ENCODE measurements at regions not wholly inside any gene's neighbourhood (a gene's known extent, or its start where the extent isn't known, plus 50 kb on each side); places are given as distances from the start of the nearest gene placed in this dataset.

DNA sequence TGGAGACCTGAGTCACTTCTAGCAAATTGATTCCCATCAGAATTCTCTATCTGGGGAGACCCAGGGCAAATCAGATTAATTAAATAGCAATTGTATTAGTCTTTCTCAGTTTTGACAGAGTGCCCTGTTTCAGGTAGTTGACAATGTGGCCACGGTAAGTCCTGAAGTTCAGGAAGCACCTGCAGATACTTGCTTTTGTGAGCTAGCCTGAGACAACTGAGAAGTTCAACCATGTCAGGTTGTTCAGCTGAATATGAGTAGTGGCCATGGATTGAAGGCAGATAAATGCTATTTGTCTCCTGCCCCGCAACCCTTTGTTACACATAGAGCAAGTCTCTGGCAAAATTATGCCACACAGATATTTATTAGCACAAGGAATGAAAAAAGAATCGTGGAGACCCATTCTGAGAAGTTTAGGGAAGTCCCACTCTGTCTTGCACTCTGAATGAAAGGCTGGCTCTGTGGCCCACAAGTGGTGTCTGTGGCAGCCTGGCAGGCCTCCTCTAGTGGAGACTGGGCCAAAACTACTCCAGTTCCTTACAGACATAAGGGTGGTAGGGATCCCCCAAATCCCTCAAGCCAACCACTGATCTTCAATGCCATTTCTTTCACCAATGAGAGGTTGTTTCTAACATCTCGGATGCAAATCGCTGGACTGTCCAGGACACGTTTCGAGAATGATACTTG is 61.3 kb downstream of the POU3F3 start:
- ChIA-PET POLR2A (no interaction called here), CTCF (no interaction called here)
- BruUV-seq (replicated peaks), result no TSS peak
- DNase-seq (ENCODE audit: low read depth, low spot score), result no peak
- Histone ChIP-seq H3K4me1 (ENCODE audit: control insufficient read depth, insufficient read depth, low read length) (no peaks in the 10 kb centered on the region), H3K27me3 (ENCODE audit: control insufficient read depth, insufficient read depth, low read length) (peaks cover 2% of the 10 kb centered on the region; the same call in 1 of the 2 replicates), H3K27ac (ENCODE audit: low read length) (no peak overlapping the region), H3K4me3 (ENCODE audit: low read depth in 2 of 2, low read length in 2 of 2) (no peak overlapping the region), H3K9me3 (ENCODE audit: control insufficient read depth, insufficient read depth, low read depth, low read length) (no peaks in the 10 kb centered on the region), H3K36me3 (ENCODE audit: control insufficient read depth, insufficient read depth, low read length) (no peaks in the 10 kb centered on the region)
- ATAC-seq, result no peak
- TF ChIP-seq SIN3A (IDR thresholded peaks at IDR 0.05; ENCODE audit: borderline replicate concordance, insufficient read depth, low read depth, low read length), result no peak
- TF ChIP-seq, protein P1, sequence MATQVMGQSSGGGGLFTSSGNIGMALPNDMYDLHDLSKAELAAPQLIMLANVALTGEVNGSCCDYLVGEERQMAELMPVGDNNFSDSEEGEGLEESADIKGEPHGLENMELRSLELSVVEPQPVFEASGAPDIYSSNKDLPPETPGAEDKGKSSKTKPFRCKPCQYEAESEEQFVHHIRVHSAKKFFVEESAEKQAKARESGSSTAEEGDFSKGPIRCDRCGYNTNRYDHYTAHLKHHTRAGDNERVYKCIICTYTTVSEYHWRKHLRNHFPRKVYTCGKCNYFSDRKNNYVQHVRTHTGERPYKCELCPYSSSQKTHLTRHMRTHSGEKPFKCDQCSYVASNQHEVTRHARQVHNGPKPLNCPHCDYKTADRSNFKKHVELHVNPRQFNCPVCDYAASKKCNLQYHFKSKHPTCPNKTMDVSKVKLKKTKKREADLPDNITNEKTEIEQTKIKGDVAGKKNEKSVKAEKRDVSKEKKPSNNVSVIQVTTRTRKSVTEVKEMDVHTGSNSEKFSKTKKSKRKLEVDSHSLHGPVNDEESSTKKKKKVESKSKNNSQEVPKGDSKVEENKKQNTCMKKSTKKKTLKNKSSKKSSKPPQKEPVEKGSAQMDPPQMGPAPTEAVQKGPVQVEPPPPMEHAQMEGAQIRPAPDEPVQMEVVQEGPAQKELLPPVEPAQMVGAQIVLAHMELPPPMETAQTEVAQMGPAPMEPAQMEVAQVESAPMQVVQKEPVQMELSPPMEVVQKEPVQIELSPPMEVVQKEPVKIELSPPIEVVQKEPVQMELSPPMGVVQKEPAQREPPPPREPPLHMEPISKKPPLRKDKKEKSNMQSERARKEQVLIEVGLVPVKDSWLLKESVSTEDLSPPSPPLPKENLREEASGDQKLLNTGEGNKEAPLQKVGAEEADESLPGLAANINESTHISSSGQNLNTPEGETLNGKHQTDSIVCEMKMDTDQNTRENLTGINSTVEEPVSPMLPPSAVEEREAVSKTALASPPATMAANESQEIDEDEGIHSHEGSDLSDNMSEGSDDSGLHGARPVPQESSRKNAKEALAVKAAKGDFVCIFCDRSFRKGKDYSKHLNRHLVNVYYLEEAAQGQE (IDR thresholded peaks at IDR 0.05; ENCODE audit: insufficient read depth in 1 of 2, low read depth in 2 of 2, low read length in 1 of 2), result no peak
- TF ChIP-seq POLR2AphosphoS5 (IDR thresholded peaks at IDR 0.05; ENCODE audit: low read depth, low read length), result no peak
- TF ChIP-seq, protein P2, sequence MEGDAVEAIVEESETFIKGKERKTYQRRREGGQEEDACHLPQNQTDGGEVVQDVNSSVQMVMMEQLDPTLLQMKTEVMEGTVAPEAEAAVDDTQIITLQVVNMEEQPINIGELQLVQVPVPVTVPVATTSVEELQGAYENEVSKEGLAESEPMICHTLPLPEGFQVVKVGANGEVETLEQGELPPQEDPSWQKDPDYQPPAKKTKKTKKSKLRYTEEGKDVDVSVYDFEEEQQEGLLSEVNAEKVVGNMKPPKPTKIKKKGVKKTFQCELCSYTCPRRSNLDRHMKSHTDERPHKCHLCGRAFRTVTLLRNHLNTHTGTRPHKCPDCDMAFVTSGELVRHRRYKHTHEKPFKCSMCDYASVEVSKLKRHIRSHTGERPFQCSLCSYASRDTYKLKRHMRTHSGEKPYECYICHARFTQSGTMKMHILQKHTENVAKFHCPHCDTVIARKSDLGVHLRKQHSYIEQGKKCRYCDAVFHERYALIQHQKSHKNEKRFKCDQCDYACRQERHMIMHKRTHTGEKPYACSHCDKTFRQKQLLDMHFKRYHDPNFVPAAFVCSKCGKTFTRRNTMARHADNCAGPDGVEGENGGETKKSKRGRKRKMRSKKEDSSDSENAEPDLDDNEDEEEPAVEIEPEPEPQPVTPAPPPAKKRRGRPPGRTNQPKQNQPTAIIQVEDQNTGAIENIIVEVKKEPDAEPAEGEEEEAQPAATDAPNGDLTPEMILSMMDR (IDR thresholded peaks at IDR 0.05), result no peak
- no peak for TF ChIP-seq TCF7L2 (IDR thresholded peaks at IDR 0.05; ENCODE audit: low read depth, low read length)
- intact Hi-C loops (cut with micrococcal nuclease; ENCODE audit: unreplicated experiment), result no loop called here
- in situ Hi-C loops (cut with HindIII; ENCODE audit: low pct_unique_long_range_greater_than_20kb, low sequenced_read_pairs), result no loop called here

DNA sequence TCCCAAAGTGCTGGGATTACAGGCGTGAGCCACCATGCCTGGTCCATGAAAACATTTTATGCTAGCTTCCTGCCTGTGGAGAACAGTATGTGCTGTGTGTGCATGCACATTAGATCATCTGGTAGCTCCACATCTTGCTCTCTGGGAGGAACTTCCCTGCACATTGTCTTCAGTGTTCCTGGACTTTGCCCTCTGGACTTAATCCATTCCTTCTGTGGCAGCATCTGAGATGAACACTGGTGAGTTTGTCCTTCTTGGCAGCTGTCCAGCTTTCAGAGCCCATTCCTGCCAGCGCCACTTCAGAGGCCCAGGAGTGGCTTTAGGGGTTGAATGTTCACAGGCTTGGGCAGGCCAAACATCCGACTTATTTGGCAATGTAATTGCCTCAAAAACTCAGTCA is 65.2 kb downstream of the POU3F3 start:
- POLR2A ChIA-PET, result no interaction called here
- no peak overlapping the region for H3K4me3 ChIP-seq (ENCODE audit: low read depth in 2 of 2, low read length in 2 of 2)
- in situ Hi-C loops (cut with HindIII; ENCODE audit: low pct_unique_long_range_greater_than_20kb, low sequenced_read_pairs) (no loop called here), intact Hi-C loops (cut with micrococcal nuclease; ENCODE audit: unreplicated experiment) (no loop called here)
- no peaks in the 10 kb centered on the region for H3K9me3 ChIP-seq (ENCODE audit: control insufficient read depth, insufficient read depth, low read depth, low read length)
- no peaks in the 10 kb centered on the region for H3K36me3 ChIP-seq (ENCODE audit: control insufficient read depth, insufficient read depth, low read length)
- H3K27ac ChIP-seq (ENCODE audit: low read length), result no peak overlapping the region
- CTCF ChIA-PET, result no interaction called here
- ATAC-seq, result no peak
- no TSS peak for BruUV-seq (replicated peaks)
- TF ChIP-seq TCF7L2 (IDR thresholded peaks at IDR 0.05; ENCODE audit: low read depth, low read length) (no peak), POLR2AphosphoS5 (IDR thresholded peaks at IDR 0.05; ENCODE audit: low read depth, low read length) (no peak), SIN3A (IDR thresholded peaks at IDR 0.05; ENCODE audit: borderline replicate concordance, insufficient read depth, low read depth, low read length) (no peak)
- TF ChIP-seq, protein P1 (IDR thresholded peaks at IDR 0.05; ENCODE audit: insufficient read depth in 1 of 2, low read depth in 2 of 2, low read length in 1 of 2), result no peak
- TF ChIP-seq, protein P2 (IDR thresholded peaks at IDR 0.05), result no peak
- no peaks in the 10 kb centered on the region for H3K4me1 ChIP-seq (ENCODE audit: control insufficient read depth, insufficient read depth, low read length)
- H3K27me3 ChIP-seq (ENCODE audit: control insufficient read depth, insufficient read depth, low read length), result 0 out of 2 replicates have a peak, but pooled peaks cover 1% of the 10 kb centered on the region
- no peak for DNase-seq (ENCODE audit: low read depth, low spot score)
